HG02938 (cell line): ENCODE measurements at regions not wholly inside any gene's neighbourhood (a gene's known extent, or its start where the extent isn't known, plus 50 kb on each side); places are given as distances from the start of the nearest gene placed in this dataset.

ENCODE experiments used
- ATAC-seq: cut with Tn5 transposase; IDR thresholded peaks from one replicate; pipeline ENCODE4 v1.9.1; 2021; ENCODE audit warnings: mild to moderate bottlenecking, moderate library complexity; ENCODE audit not compliant: unreplicated experiment

GRCh38 chr5:9710069-9710468 is 79.9 kb upstream of the TAS2R1 start:
- no peak for ATAC-seq

- no peak for ATAC-seq
Measured at GRCh38 chr5:9707732-9708462, 77.7 kb upstream of the TAS2R1 start.

GRCh38 chr5:9699681-9700080 is 69.5 kb upstream of the TAS2R1 start:
- no peak for ATAC-seq

GRCh38 chr5:9698841-9699240 is 68.7 kb upstream of the TAS2R1 start:
- no peak for ATAC-seq

GRCh38 chr5:9698125-9698826 is 68.1 kb upstream of the TAS2R1 start:
- ATAC-seq: no peak

- no peak for ATAC-seq
Measured at GRCh38 chr5:9692576-9692975, 62.4 kb upstream of the TAS2R1 start.

- no peak for ATAC-seq
Measured at GRCh38 chr5:9691261-9691660, 61.1 kb upstream of the TAS2R1 start.

- ATAC-seq: no peak
Measured at GRCh38 chr5:9690751-9691150, 60.6 kb upstream of the TAS2R1 start.

- no peak for ATAC-seq
Measured at GRCh38 chr5:9686216-9686615, 56.1 kb upstream of the TAS2R1 start.

GRCh38 chr5:9681706-9682105 is 51.6 kb upstream of the TAS2R1 start:
- no peak for ATAC-seq
